Activated T-cell treated with anti-CD3 and anti-CD28 coated beads, Interleukin-2, amount 50 U/mL, for 4 hours (primary cell): ENCODE measurements at regions not wholly inside any gene's neighbourhood (a gene's known extent, or its start where the extent isn't known, plus 50 kb on each side); places are given as distances from the start of the nearest gene placed in this dataset.

Experiments used
- ATAC-seq, 2 donors: fragments of 200-7000 bp; cut with Tn5 transposase; one replicate each; pipeline ENCODE4 v1.10.0; 2021
- DNase-seq: peaks from one replicate; pipeline ENCODE4 v3.0.0-alpha.2; 2020
- H3K27me3 Mint-ChIP-seq: one replicate; pipeline ENCODE4 v1.8.0; 2021; ENCODE audit warnings: low read depth, mixed read lengths
- H3K36me3 Mint-ChIP-seq: one replicate; pipeline ENCODE4 v1.8.0; 2022; ENCODE audit warnings: mixed read lengths; ENCODE audit not compliant: insufficient read depth
- H3K4me1 Mint-ChIP-seq: one replicate; pipeline ENCODE4 v1.8.0; 2021; ENCODE audit warnings: low read depth, mixed read lengths
- H3K4me3 Mint-ChIP-seq: one replicate; pipeline ENCODE4 v1.8.0; 2021; ENCODE audit warnings: mild to moderate bottlenecking, moderate library complexity, mixed read lengths
- H3K9me3 Mint-ChIP-seq: one replicate; pipeline ENCODE4 v1.8.0; 2021; ENCODE audit warnings: mixed read lengths

DNA sequence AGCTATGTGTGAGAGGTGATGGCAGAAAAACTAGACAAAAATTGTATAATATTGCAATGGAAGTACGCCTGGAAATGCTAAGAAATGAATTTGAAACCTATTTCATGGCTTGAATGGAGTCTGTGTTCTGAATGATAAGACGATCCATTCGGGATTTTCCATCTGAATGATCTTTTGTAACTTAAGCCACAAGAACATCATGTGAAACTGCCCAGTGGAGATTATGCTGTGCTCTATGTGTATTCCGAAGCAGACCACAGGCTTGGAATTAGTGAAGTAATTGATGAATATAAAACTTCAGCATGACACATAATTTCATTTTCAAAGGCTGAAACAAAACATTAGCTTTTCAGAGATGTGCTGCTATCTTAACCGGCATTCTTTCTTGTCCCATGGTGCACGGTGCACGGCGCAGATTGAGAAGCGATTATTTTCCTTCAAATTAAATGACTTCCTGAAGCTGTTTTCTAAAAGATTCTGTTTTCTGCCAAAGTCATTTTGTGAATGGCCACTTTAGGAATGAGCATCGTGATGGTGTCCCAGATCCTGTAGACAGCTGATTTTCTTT is 652.9 kb downstream of the PLA2G4A start:
- Mint-ChIP-seq H3K9me3 (peaks cover 11% of the 10 kb centered on the region), H3K4me1 (no peaks in the 10 kb centered on the region), H3K4me3 (no peak overlapping the region), H3K27me3 (no peaks in the 10 kb centered on the region), H3K36me3 (no peaks in the 10 kb centered on the region)
- ATAC-seq, result no peak
- no peak for DNase-seq

- Mint-ChIP-seq H3K36me3 (no peaks in the 10 kb centered on the region), H3K4me3 (no peak overlapping the region), H3K9me3 (peaks cover 3% of the 10 kb centered on the region), H3K4me1 (no peaks in the 10 kb centered on the region), H3K27me3 (no peaks in the 10 kb centered on the region)
- DNase-seq (no peak), ATAC-seq (no peak)
Observed at GRCh38 chr1:187490266-187490665, 661.5 kb downstream of the PLA2G4A start.

- no peak for ATAC-seq
- DNase-seq, result no peak
- H3K4me3 Mint-ChIP-seq, result no peak overlapping the region
- peaks cover 3% of the 10 kb centered on the region for H3K9me3 Mint-ChIP-seq
- no peaks in the 10 kb centered on the region for H3K36me3 Mint-ChIP-seq
- no peaks in the 10 kb centered on the region for H3K4me1 Mint-ChIP-seq
- no peaks in the 10 kb centered on the region for H3K27me3 Mint-ChIP-seq
Observed at GRCh38 chr1:187491082-187491720, 662.5 kb downstream of the PLA2G4A start.

DNA sequence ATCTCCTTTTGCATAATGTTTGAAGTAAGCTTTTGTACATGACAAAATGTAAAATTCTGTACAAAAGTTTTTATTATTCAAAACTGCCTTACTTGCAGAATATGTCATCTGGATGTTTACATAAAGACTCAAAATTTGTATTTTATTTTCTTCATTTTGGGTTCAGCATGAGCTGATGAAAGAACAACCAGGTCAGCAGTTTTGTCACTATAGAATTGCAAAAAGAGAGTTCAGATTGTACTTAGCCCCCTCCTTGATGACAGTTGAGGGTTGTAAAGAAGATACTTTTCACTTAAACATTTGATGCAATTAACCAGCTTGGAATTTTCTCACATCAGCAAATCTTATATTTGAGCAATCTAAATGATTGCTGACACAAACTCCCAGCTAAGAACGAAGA is 669.3 kb downstream of the PLA2G4A start:
- no peak for ATAC-seq
- peaks cover 6% of the 10 kb centered on the region for H3K9me3 Mint-ChIP-seq
- H3K36me3 Mint-ChIP-seq, result no peaks in the 10 kb centered on the region
- no peak for DNase-seq
- H3K4me3 Mint-ChIP-seq, result no peak overlapping the region
- no peaks in the 10 kb centered on the region for H3K27me3 Mint-ChIP-seq
- H3K4me1 Mint-ChIP-seq, result no peaks in the 10 kb centered on the region

- DNase-seq (no peak), ATAC-seq (no peak)
- Mint-ChIP-seq H3K4me3 (no peak overlapping the region), H3K4me1 (no peaks in the 10 kb centered on the region), H3K9me3 (peaks cover 3% of the 10 kb centered on the region), H3K27me3 (no peaks in the 10 kb centered on the region), H3K36me3 (no peaks in the 10 kb centered on the region)
Observed at GRCh38 chr1:187504779-187505178, 676.0 kb downstream of the PLA2G4A start.

DNA sequence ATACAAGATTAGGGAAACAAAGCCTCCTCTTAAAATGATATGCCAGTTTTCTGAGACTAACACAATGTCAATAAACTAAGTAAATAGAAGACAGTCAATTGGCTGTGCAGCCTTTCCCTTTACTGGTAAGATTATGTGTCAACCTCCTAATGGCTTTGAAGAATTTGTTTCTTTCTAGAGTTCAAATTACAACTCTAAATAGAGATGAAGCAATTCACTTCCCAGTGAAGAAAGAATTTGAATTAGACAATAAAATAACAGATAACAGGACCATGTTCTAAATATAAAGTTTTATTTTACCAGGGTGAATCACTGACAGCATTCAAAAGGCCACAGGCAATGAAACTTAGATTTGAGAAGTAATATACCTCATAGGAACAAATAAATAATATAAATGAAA is 680.3 kb downstream of the PLA2G4A start:
- Mint-ChIP-seq H3K4me3 (no peak overlapping the region), H3K27me3 (no peaks in the 10 kb centered on the region)
- no peak for ATAC-seq

GRCh38 chr1:187513190-187513589 is 684.4 kb downstream of the PLA2G4A start:
- H3K36me3 Mint-ChIP-seq, result no peaks in the 10 kb centered on the region
- no peak overlapping the region for H3K4me3 Mint-ChIP-seq
- ATAC-seq (no peak), DNase-seq (no peak)
- H3K9me3 Mint-ChIP-seq, result peaks cover 3% of the 10 kb centered on the region
- no peaks in the 10 kb centered on the region for H3K27me3 Mint-ChIP-seq
- no peaks in the 10 kb centered on the region for H3K4me1 Mint-ChIP-seq

More for the DNA sequence above, 680.3 kb downstream of the PLA2G4A start:
- H3K9me3 Mint-ChIP-seq, result no peaks in the 10 kb centered on the region
- H3K4me1 Mint-ChIP-seq, result no peaks in the 10 kb centered on the region
- no peak for DNase-seq
- no peaks in the 10 kb centered on the region for H3K36me3 Mint-ChIP-seq

DNA sequence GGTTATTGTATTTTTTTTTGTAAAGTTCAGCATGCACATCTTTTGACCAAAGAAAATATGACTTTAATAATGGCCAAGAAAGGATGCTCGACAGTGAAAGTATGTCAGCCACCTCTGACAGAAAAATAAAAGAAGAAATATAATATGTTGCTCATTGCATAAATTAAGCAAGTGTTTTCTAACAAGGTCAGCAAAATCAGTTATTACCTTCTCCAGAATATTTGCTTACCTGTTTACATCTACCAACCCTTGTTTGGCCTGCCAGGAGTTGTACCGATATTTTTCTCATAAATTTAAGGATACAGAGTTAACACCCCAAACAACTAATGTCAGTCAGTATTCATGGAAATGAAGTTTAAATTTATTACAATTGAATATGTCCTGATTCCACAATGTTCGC is 685.4 kb downstream of the PLA2G4A start:
- ATAC-seq, result no peak
- peaks cover 3% of the 10 kb centered on the region for H3K9me3 Mint-ChIP-seq
- no peaks in the 10 kb centered on the region for H3K4me1 Mint-ChIP-seq
- H3K4me3 Mint-ChIP-seq, result no peak overlapping the region
- no peak for DNase-seq
- H3K27me3 Mint-ChIP-seq, result no peaks in the 10 kb centered on the region
- no peaks in the 10 kb centered on the region for H3K36me3 Mint-ChIP-seq

- Mint-ChIP-seq H3K9me3 (peaks cover 3% of the 10 kb centered on the region), H3K4me3 (no peak overlapping the region), H3K27me3 (no peaks in the 10 kb centered on the region), H3K36me3 (no peaks in the 10 kb centered on the region), H3K4me1 (no peaks in the 10 kb centered on the region)
- ATAC-seq (no peak), DNase-seq (no peak)
Observed at GRCh38 chr1:187516874-187517273, 688.1 kb downstream of the PLA2G4A start.

DNA sequence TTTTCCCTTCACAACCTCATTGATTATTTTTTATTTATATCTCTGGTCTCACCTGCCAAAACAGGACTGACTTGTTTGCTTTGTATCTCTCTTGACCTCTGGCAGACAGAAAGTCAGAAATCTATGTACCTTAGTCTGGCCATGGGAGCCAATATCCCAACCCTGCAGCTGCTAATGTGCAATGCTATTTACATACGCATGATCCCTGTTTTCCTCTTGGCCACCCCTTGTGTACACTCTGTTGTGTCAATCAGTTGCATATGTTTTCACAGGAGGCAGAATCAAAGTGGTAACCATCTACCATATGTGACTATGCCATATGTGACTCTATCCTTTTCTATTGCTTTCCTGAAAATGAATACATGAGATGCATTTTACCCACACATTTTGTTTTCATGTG is 688.8 kb downstream of the PLA2G4A start:
- ATAC-seq, result no peak
- Mint-ChIP-seq H3K36me3 (no peaks in the 10 kb centered on the region), H3K4me1 (no peaks in the 10 kb centered on the region), H3K27me3 (no peaks in the 10 kb centered on the region), H3K9me3 (peaks cover 3% of the 10 kb centered on the region), H3K4me3 (no peak overlapping the region)
- DNase-seq, result no peak

DNA sequence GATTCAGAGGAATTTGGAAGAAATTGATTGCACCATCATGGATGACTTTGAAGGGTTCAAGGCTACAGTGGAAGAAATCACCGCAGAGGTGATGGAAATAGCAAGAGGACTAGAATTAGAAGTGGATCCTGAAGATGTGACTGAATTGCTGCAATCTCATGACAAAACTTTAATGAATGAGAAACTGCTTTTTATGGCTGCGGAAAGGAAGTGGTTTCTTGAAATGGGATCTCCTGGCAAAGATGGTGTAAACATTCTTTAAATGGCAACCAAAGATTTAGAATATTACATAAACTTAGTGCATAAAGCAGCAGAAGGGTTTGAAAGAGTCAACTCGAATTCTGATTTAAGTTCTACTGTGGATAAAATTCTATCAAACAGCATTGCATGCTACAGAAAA is 698.6 kb downstream of the PLA2G4A start:
- no peaks in the 10 kb centered on the region for H3K4me1 Mint-ChIP-seq
- H3K36me3 Mint-ChIP-seq, result no peaks in the 10 kb centered on the region
- no peak for ATAC-seq
- no peak for DNase-seq
- H3K9me3 Mint-ChIP-seq, result peaks cover 21% of the 10 kb centered on the region
- no peaks in the 10 kb centered on the region for H3K27me3 Mint-ChIP-seq
- no peak overlapping the region for H3K4me3 Mint-ChIP-seq

DNA sequence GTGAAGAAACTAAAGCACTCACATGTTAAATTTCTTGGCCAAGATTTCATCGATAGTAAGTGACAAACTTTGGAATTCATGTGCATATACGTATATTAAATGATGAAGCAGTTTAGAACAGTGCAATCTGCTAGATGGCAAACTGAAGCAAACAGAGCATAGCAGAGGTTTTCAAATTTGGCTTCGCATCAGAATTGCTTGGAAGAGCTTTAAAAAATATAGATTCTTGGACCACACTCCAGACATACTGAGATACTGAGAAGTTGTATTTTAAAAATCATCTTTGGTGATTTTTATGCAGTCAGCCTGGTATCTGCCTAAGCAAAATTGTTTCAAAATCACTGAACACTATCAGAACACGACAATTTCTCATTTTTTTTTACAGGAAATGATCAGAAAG is 709.2 kb downstream of the PLA2G4A start:
- no peaks in the 10 kb centered on the region for H3K4me1 Mint-ChIP-seq
- DNase-seq (no peak), ATAC-seq (no peak)
- no peak overlapping the region for H3K4me3 Mint-ChIP-seq
- H3K27me3 Mint-ChIP-seq, result no peaks in the 10 kb centered on the region
- no peaks in the 10 kb centered on the region for H3K9me3 Mint-ChIP-seq
- H3K36me3 Mint-ChIP-seq, result no peaks in the 10 kb centered on the region

DNA sequence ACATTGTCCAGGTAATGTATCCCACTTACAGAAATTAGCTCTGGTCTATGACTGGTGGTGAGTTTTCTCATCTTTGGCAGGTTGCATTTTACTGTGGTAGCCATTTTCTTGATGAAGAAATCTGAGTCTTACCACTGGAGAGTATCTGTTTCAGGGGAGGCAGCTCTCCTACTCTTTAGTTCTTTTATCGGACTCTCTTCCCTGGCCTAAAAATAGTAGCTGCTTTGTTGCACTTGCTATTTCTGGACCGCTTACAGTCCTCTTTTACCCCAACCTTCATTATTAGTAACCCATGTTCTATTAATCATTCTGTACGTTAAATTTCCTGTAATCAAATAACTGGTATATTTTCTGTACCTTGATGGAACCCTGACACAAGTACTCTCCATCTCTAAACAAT is 720.8 kb downstream of the PLA2G4A start:
- peaks cover 18% of the 10 kb centered on the region for H3K9me3 Mint-ChIP-seq
- H3K27me3 Mint-ChIP-seq, result no peaks in the 10 kb centered on the region
- ATAC-seq (no peak), DNase-seq (no peak)
- no peak overlapping the region for H3K4me3 Mint-ChIP-seq
- H3K36me3 Mint-ChIP-seq, result no peaks in the 10 kb centered on the region
- H3K4me1 Mint-ChIP-seq, result no peaks in the 10 kb centered on the region

- no peaks in the 10 kb centered on the region for H3K36me3 Mint-ChIP-seq
- no peak overlapping the region for H3K4me3 Mint-ChIP-seq
- no peaks in the 10 kb centered on the region for H3K27me3 Mint-ChIP-seq
- peaks cover 13% of the 10 kb centered on the region for H3K9me3 Mint-ChIP-seq
- no peaks in the 10 kb centered on the region for H3K4me1 Mint-ChIP-seq
- ATAC-seq (no peak), DNase-seq (no peak)
Observed at GRCh38 chr1:187551061-187551460, 722.3 kb downstream of the PLA2G4A start.

GRCh38 chr1:187563191-187563590 is 734.4 kb downstream of the PLA2G4A start:
- Mint-ChIP-seq H3K9me3 (peaks cover 8% of the 10 kb centered on the region), H3K4me1 (no peaks in the 10 kb centered on the region), H3K27me3 (no peaks in the 10 kb centered on the region), H3K4me3 (no peak overlapping the region), H3K36me3 (no peaks in the 10 kb centered on the region)
- DNase-seq (no peak), ATAC-seq (no peak)
